ENCODE measurements at regions not wholly inside any gene's neighbourhood (a gene's known extent, or its start where the extent isn't known, plus 50 kb on each side); places are given as distances from the start of the nearest gene placed in this dataset.
"Not testable (repeated sequence)": the region's sequence is repeated elsewhere in the genome, so short reads cannot be mapped to it uniquely, and the experiment has no call there.

DNA sequence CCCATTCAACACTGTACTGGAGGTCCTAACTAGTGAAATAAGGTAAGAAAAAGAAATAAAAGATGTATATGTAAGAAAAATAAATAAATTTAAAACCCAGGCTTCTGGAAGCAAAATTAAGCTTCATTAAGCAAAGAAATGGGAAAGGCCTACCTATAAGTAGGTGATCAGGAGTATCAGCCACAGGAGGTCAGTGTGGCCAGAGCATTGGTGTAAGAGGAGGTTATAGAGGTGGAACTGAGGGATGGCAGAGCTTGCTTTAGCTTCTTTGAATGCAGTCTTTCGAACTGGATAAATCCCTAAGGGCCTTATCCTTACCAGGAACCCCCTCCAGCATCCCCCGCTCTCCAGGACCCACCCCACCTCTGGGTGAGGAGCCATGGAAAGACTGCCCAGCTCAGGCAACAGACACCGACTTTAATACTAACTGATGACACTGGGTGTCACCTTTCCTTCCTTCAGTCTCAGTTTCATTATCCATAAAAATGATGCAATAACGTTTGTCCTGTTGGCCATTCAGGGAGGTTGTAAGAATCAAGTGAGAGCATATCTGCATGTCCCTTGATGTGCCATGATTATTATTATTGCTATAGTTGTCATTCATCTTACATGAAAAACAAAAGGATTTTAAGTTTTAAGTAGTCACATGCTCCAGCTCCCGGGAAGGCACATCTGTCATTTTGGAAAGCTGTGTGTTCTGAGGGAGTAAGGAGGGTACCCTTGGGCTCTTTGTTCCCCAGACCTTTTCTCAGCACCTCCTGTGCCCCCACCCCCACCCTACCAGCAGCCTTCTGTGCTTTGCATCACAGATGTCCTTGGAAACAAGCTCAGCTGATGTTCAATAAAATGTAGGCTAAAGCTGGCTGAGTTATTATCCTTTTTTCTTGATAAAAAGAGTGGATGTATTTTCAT, 50.8 kb upstream of the CTNNA1 start:
- Mint-ChIP-seq H3K4me3 (no peak overlapping the region), H3K9me3 (no peaks in the 10 kb centered on the region), H3K4me1 (no peaks in the 10 kb centered on the region), H3K27ac (no peak overlapping the region), H3K36me3 (no peaks in the 10 kb centered on the region), H3K27me3 (ENCODE audit: low read depth in 3 of 3) (peaks cover 18 to 23% (median 18%) of the 10 kb centered on the region in 3 donors)
- DNase-seq, result no peak

- no peaks in the 10 kb centered on the region for H3K4me1 Mint-ChIP-seq
- peaks cover 16 to 22% (median 18%) of the 10 kb centered on the region in 3 donors for H3K27me3 Mint-ChIP-seq (ENCODE audit: low read depth in 3 of 3)
- DNase-seq, result no peak
- H3K27ac Mint-ChIP-seq, result no peak overlapping the region
- H3K36me3 Mint-ChIP-seq, result no peaks in the 10 kb centered on the region
- no peak overlapping the region for H3K4me3 Mint-ChIP-seq
- no peaks in the 10 kb centered on the region for H3K9me3 Mint-ChIP-seq
Measured at GRCh38 chr5:138701678-138702077, 51.5 kb upstream of the CTNNA1 start.

DNA sequence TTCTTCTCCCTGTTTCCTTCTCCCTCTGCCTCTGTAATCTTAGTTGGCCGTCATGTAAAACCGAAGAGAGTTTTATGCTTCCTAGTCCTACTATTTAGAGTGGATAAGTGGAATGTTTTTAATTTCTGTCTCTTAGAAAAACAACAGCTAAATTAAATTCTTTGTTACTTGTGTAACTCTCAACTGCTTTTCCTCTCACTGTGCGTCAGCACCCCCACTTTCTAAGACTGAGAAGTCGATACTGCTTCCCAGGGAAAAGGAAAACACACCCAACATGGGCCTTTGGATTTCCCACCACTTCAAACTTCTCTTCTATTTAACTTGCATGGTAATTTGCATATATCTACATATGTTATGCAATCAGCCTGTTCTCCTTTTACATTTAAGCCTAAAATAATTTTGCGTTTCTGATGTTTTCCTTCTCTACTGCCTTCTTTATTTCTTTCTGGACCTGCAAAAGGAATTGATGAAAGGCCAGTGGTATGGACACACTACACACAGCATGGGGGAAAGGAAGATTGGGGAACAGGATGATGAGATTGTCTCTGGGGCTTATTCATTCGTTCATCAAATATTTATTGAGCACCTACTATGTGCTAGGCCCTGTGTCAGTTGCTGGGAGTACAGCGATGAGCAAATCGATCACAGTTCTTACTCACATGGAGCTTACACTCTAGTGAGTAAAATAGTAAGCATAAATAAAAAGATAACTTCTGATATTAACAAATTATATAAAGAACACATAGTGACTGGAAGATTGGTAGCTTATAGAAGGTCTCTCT, 52.5 kb upstream of the CTNNA1 start:
- Mint-ChIP-seq H3K27me3 (ENCODE audit: low read depth in 3 of 3) (peaks cover 12 to 20% (median 16%) of the 10 kb centered on the region in 3 donors), H3K27ac (no peak overlapping the region), H3K4me3 (no peak overlapping the region), H3K36me3 (no peaks in the 10 kb centered on the region), H3K9me3 (no peaks in the 10 kb centered on the region), H3K4me1 (no peaks in the 10 kb centered on the region)
- no peak for DNase-seq

DNA sequence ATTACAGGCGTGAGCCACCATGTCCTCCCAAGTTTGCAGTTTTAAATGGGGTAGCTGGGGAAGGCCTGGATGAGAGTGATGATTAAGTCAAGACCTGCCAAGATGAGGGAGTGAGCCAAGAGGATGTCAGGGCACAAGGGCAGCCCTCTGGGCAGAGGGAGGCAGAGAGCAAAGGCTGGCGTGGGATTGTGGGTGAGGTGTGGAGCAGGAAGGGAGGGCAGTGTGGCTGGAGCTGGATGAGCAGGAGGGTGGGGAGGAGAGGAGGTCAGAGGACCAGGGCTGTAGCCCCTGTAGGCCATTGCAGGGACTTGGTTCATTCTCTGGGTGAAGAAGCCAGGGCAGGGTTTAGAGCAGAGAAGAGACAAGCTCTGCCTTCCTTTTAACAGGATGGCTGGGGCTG, 53.7 kb upstream of the CTNNA1 start:
- Mint-ChIP-seq H3K4me1 (no peaks in the 10 kb centered on the region), H3K27me3 (ENCODE audit: low read depth in 3 of 3) (peaks cover 11 to 14% (median 12%) of the 10 kb centered on the region in 3 donors), H3K4me3 (no peak overlapping the region), H3K9me3 (no peaks in the 10 kb centered on the region), H3K36me3 (no peaks in the 10 kb centered on the region), H3K27ac (no peak overlapping the region)
- no peak for DNase-seq

GRCh38 chr5:138698713-138699112, 54.5 kb upstream of the CTNNA1 start:
- H3K4me1 Mint-ChIP-seq, result no peaks in the 10 kb centered on the region
- H3K4me3 Mint-ChIP-seq, result no peak overlapping the region
- peaks cover 12 to 13% (median 12%) of the 10 kb centered on the region in 3 donors for H3K27me3 Mint-ChIP-seq (ENCODE audit: low read depth in 3 of 3)
- no peak overlapping the region for H3K27ac Mint-ChIP-seq
- no peak for DNase-seq
- H3K9me3 Mint-ChIP-seq, result no peaks in the 10 kb centered on the region
- H3K36me3 Mint-ChIP-seq, result no peaks in the 10 kb centered on the region

- DNase-seq, result no peak
- H3K27me3 Mint-ChIP-seq (ENCODE audit: low read depth in 3 of 3), result peaks cover 11 to 13% (median 13%) of the 10 kb centered on the region in 3 donors
- H3K4me1 Mint-ChIP-seq, result no peaks in the 10 kb centered on the region
- no peaks in the 10 kb centered on the region for H3K9me3 Mint-ChIP-seq
- H3K27ac Mint-ChIP-seq, result no peak overlapping the region
- H3K4me3 Mint-ChIP-seq, result no peak overlapping the region
- H3K36me3 Mint-ChIP-seq, result no peaks in the 10 kb centered on the region
Measured at GRCh38 chr5:138697720-138698360, 55.4 kb upstream of the CTNNA1 start.

DNA sequence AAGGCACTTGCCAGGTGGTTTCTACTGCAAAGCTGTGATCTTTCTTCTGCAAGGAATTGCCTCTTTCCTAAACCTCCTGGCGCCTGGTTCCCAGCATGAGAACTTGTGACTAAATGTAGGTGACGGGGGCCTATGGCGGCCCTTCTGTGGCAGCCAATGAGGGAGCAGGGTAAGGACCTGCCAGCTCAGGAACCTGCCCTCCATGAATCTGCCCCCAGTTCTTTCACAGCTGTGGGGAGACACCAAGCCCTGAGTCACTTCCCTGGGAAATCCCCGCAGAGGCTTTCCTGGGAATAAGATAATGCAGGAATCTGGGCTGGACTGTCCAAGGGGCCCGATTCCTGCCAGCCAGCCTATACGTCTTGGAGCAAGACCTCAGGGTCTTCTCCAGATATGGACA, 56.7 kb upstream of the CTNNA1 start:
- Mint-ChIP-seq H3K27ac (no peak overlapping the region), H3K27me3 (ENCODE audit: low read depth in 3 of 3) (peaks cover 11 to 17% (median 12%) of the 10 kb centered on the region in 3 donors), H3K36me3 (no peaks in the 10 kb centered on the region), H3K9me3 (no peaks in the 10 kb centered on the region), H3K4me1 (no peaks in the 10 kb centered on the region), H3K4me3 (no peak overlapping the region)
- no peak for DNase-seq

GRCh38 chr5:138695781-138696180, 57.4 kb upstream of the CTNNA1 start:
- Mint-ChIP-seq H3K27ac (no peak overlapping the region), H3K36me3 (no peaks in the 10 kb centered on the region), H3K4me1 (no peaks in the 10 kb centered on the region), H3K9me3 (no peaks in the 10 kb centered on the region), H3K27me3 (ENCODE audit: low read depth in 3 of 3) (peaks cover 11 to 13% (median 12%) of the 10 kb centered on the region in 3 donors), H3K4me3 (no peak overlapping the region)
- no peak for DNase-seq

DNA sequence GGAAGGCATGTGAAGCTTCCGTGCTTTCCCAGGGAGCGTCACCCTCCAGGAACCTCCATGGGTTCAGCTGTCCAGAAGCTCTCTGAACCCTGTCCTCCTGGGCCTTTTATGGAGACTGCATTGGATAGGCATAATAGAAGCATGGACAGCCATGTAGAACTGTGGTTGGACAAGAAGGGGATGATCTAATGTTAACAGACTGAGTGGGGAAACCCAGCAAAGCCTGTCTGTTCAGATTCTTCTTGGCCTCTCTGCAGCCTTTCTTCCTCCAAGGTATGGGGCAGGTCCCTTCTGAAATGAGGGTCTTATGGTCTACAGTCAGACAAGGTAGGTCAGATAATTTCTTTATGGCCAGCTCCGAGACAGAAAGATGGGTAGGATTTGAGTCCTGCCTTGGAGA, 59.1 kb upstream of the CTNNA1 start:
- Mint-ChIP-seq H3K4me1 (no peaks in the 10 kb centered on the region), H3K36me3 (no peaks in the 10 kb centered on the region), H3K4me3 (no peak overlapping the region), H3K27ac (no peak overlapping the region), H3K9me3 (no peaks in the 10 kb centered on the region), H3K27me3 (ENCODE audit: low read depth in 3 of 3) (peaks cover 14 to 16% (median 14%) of the 10 kb centered on the region in 3 donors)
- DNase-seq, result no peak

DNA sequence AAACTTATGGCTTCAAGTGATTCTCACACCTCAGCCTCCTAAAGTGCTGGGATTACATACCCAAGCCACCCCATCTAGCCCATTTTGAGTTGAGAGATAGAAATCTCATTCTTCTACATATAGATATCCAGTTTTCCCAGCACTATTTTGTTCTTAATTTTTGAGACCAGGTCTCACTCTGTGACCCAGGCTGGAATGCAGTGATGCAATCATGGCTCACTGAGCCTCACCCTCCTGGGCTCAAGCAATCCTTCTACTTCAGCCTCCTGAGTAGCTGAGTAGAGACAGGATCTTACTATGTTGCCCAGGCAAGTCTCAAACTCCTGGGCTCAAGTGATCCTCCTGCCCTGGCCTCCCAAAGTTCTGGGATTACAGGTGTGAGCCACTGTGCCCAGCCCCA, 60.9 kb upstream of the CTNNA1 start:
- Mint-ChIP-seq H3K4me1 (no peaks in the 10 kb centered on the region), H3K27ac (no peak overlapping the region), H3K27me3 (ENCODE audit: low read depth in 3 of 3) (peaks cover 9 to 15% (median 9%) of the 10 kb centered on the region in 3 donors), H3K4me3 (no peak overlapping the region), H3K36me3 (no peaks in the 10 kb centered on the region), H3K9me3 (peaks cover 0 to 4% (median 0%) of the 10 kb centered on the region in 6 donors)
- no peak for DNase-seq

- DNase-seq, result no peak
- H3K4me3 Mint-ChIP-seq, result no peak overlapping the region
- H3K27ac Mint-ChIP-seq, result no peak overlapping the region
- H3K4me1 Mint-ChIP-seq, result no peaks in the 10 kb centered on the region
- peaks cover 0 to 11% (median 6%) of the 10 kb centered on the region in 6 donors for H3K9me3 Mint-ChIP-seq
- peaks cover 0 to 4% (median 0%) of the 10 kb centered on the region in 3 donors for H3K36me3 Mint-ChIP-seq
- peaks cover 13 to 31% (median 15%) of the 10 kb centered on the region in 3 donors for H3K27me3 Mint-ChIP-seq (ENCODE audit: low read depth in 3 of 3)
Measured at GRCh38 chr5:138686668-138687067, 66.6 kb upstream of the CTNNA1 start.

DNA sequence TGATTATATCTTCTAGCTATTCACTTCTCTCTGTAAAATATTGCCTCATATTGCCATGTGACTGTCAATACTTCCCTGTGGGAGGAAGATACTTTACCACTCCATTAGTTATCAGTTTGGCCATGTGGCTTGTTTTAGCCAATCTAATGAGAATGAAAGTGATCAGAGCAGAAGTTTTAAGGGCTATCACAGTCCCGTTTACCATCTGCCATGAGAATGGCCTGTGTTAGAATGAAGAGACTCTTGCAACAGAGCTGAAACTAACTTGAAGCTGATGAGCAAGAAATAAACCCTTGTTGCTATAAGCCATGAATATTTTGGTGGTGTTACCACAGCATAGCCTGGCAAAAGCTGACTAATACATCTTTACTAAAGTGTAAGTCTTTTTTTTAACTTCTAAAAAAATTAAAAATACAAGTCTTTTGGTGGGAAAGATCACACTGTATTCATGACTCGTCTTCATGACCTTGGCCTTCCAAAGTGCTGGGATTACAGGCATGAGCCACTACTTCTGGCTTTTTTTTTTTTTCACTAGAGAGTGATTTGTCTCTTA, 68.0 kb upstream of the CTNNA1 start:
- no peak for DNase-seq
- no peak overlapping the region for H3K4me3 Mint-ChIP-seq
- no peak overlapping the region for H3K27ac Mint-ChIP-seq
- peaks cover 12 to 26% (median 14%) of the 10 kb centered on the region in 3 donors for H3K27me3 Mint-ChIP-seq (ENCODE audit: low read depth in 3 of 3)
- no peaks in the 10 kb centered on the region for H3K4me1 Mint-ChIP-seq
- H3K9me3 Mint-ChIP-seq, result peaks cover under 1 to 11% (median 6%) of the 10 kb centered on the region in 6 donors
- H3K36me3 Mint-ChIP-seq, result peaks cover 0 to 4% (median 0%) of the 10 kb centered on the region in 3 donors

- not testable (repeated sequence) for H3K36me3 Mint-ChIP-seq, H3K4me1 Mint-ChIP-seq, H3K27ac Mint-ChIP-seq, DNase-seq, H3K4me3 Mint-ChIP-seq
- Mint-ChIP-seq H3K9me3 (peaks cover 2 to 16% (median 6%) of the 10 kb centered on the region in 6 donors), H3K27me3 (ENCODE audit: low read depth in 3 of 3) (peaks cover 14 to 31% (median 14%) of the 10 kb centered on the region in 3 donors)
Measured at GRCh38 chr5:138682462-138682861, 70.8 kb upstream of the CTNNA1 start.
